C1 segment of cervical spinal cord (tissue), 14 donors: ENCODE measurements at regions not wholly inside any gene's neighbourhood (a gene's known extent, or its start where the extent isn't known, plus 50 kb on each side); places are given as distances from the start of the nearest gene placed in this dataset.

ENCODE experiments used
- DNase-seq, 14 donors: peaks; one replicate each; lab custom pipeline; 2025; lab: John Stamatoyannopoulos, UW

DNA sequence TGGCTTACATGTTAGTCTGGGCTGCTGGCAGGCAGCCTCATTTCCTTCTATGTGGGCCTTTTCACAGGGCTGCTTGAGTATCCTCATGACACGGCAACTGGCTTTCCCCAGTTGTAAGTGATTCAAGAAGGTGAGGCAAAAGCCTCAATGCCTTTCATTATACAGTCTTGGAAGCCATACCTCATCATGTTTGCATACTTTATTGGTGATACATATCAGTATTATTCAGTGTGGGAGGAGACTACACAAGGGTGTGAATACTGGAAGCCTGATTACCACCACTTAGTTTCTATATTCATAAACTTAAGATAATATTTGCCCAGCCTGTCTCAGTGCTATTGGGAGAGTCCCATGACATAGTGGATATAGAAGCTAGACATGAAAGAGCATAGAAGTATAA lies 346.8 kb downstream of the SOX2 start:
- DNase-seq, result no peak

DNA sequence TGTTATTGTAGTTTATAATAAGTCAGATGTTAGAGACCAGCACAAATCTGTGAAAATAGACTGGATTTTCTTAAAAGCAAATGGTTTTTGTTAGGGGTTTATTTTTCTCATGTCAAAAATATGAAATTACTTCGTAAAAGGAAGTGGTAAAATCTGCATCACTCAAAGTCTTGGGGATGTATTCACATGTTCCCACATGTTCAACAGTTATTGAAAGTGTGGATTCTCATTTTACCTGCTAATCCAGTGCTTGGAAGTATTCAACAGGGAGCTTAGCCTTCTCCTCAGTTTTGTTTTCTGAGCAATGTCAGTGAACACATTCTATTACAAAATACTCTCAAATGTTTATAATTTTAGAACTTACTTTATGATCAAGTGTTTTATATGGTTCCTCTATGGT lies 352.0 kb downstream of the SOX2 start:
- no peak for DNase-seq

- DNase-seq, result no peak
Measured at GRCh38 chr3:182067423-182067822, 355.7 kb downstream of the SOX2 start.

DNA sequence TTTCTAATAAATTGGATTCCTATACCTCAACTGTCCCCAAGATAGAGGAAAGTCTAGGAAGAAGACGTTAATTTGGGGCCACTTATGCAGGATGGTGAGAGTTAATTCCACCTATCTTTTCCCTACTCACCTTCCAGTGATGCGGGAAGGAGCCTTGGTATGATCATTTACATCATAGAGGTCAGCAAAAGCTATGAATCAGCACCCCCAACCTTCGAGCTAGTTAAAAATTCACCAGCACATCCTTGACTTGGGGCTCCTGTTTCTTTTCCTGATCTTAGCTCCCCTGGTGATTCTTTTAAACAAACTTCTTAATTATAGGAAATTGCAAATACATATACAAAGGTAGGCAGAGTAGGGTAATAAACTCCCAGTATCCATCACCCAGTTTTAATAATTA lies 366.6 kb downstream of the SOX2 start:
- no peak for DNase-seq

DNA sequence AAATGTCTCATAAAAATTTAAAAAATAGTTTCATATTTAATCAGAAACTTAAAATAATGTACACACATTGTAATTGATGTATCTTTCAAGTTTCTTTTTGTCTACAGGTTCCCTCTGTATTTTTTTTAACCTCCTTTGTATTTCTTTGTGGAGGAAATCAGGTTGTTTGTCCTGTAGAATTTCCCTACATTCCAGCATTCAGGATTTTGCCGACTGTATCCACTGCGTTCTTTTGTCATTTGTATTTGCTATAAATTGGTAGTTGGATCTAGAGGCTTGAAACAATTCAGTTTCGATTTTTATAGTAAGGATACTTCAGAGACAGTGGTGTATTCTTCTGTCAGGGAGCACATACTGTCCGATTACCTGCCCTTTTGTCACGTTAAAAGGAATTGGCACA lies 367.2 kb downstream of the SOX2 start:
- DNase-seq, result no peak

GRCh38 chr3:182081096-182081495 lies 369.4 kb downstream of the SOX2 start:
- DNase-seq, result no peak

- no peak for DNase-seq
Measured at GRCh38 chr3:182083112-182083511, 371.4 kb downstream of the SOX2 start.

- DNase-seq, result peak in 11 of 14 donors; percentile 24 to 77 (median 55)
Measured at GRCh38 chr3:182092662-182093262, 381.0 kb downstream of the SOX2 start.

DNA sequence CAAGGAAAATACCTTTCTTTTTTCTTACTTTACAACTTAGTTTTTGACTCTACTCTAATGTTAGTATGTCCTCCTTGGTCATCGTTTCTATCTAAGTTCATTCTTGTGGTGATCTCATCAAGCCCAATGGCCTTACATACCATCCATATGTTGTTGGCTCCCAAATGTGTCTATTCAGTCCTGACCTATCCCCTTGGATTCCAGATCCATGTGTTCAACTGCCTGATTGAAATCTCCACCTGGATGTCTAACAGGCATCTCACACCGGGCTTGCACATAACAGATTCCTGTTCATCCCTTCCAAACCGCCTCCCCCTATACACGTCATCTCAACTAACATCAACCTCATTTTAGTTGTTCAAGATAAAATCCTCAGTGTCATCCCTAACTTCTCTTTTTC lies 382.6 kb downstream of the SOX2 start:
- no peak for DNase-seq

DNA sequence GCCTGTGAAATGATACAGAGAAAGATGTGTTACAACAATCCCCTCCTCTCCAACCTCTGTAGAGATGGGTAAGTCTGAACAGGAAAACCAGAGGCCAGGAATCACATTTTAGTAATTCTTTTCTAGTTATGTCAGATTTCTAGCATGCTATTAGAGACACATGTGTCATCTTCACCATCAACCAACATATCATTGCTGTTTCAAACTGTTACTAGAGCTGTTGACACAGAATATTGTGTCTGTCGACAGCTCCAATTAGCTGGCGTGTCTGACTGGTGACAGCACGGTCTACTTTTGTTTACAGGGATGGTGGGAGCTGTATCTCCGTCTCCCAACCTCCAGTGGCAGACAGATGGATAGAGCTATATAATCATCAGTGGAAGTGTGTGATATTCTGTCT lies 393.2 kb downstream of the SOX2 start:
- no peak for DNase-seq

DNA sequence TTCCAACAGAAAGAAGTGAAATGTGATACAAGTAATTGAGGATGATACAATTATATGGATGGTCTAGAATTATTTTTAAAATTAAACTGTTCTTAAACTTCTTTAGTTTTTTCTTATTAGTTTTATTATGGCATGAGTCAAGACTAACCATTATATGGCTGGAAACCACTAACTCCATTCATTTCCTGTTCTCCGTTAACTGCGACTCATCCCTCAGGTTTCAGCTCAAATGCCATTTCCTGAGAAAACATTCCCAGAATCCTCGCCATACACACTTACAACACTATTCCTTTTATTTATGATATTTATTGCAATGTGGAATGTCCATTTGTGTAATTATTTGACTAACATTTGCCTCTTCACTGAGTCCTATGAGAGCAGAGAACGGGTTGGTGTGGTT lies 394.1 kb downstream of the SOX2 start:
- no peak for DNase-seq

- no peak for DNase-seq
Measured at GRCh38 chr3:182108371-182108770, 396.6 kb downstream of the SOX2 start.

- DNase-seq, result no peak
Measured at GRCh38 chr3:182111967-182112366, 400.2 kb downstream of the SOX2 start.

DNA sequence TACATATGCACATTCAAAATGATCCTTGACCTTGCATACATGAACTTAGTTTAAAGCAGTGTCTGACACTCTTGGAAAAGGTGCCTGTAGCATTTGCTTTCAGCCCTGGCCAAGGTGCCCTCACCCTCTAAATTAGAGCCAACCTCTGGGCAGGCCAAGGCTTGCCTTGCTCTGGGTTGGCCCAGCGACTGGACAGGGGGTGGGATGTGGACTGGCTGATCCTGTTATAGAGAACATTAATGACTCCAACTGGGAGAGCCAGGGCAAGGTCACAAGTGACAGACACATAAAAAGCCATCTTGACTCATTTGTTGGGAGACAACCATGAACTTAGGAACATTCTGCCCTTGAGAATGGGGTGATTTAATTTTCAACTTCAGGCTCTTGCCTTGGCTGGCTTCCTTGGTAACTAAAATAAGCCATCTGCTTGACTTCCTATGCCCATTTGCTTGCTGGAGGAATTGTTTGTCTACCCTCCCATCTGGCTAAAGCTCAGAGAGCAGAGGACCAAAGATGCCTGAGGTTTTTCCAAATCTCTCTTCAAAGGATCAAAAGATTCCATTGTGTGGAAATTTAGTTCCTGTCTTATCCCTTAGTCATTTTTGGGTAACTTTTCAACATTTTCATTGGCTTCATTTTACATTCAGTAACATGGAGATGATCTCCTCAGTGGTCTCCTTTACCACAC lies 403.7 kb downstream of the SOX2 start:
- peak in 1 of 14 donors; percentile 15 for DNase-seq

- no peak for DNase-seq
Measured at GRCh38 chr3:182116386-182116785, 404.7 kb downstream of the SOX2 start.

DNA sequence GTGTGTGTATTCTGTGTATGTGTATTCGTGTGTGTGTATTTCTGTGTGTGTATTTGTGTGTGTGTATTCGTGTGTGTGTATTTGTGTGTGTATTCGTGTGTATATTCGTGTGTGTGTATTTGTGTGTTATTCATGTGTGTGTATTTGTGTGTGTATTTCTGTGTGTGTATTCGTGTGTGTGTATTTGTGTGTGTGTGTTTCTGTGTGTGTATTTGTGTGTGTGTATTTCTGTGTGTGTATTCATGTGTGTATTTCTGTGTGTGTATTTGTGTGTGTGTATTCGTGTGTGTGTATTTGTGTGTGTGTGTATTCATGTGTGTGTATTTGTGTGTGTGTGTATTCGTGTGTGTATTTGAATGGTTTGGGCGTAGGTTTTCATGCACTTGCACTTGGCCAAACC lies 405.4 kb downstream of the SOX2 start:
- DNase-seq, result no peak

DNA sequence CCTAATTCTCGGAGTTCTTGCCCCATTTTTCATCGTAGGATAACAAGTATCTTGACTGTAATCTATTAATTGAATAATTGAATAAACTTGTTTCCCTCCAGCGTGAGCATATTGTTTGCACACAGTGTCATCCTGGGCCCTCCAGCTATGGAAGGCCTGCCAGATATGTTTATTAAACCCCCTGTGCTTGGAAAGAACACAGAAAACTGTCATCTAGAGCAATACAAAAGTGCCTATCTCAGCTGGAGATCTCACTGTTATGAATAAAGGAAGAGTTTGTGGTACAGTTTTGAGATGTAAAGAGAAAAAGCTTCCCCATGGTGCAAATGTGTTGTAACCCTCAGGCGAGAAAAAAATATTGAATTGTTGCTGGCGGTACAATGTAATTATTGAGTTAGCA lies 405.9 kb downstream of the SOX2 start:
- DNase-seq, result no peak

DNA sequence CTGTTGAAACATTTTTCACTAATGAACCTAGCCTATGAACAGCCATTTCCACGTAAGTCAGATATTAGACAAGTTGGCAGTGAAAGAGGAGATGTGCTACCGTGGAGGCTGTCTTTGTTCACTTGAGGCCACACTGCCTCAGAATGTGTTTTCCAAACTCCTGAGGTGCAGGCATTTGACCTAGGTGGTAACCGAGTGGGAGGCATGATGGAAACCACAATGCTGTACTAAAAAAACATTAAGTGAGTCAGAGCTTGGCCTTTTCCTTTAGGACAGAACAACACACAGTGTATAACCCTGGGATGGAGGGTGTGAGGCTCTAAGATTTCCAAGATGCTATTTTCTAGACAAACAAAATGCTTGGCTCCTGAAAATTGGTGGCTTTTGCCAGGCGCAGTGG lies 406.3 kb downstream of the SOX2 start:
- no peak for DNase-seq

GRCh38 chr3:182121401-182121800 lies 409.7 kb downstream of the SOX2 start:
- no peak for DNase-seq

GRCh38 chr3:182122779-182123178 lies 411.1 kb downstream of the SOX2 start:
- no peak for DNase-seq

DNA sequence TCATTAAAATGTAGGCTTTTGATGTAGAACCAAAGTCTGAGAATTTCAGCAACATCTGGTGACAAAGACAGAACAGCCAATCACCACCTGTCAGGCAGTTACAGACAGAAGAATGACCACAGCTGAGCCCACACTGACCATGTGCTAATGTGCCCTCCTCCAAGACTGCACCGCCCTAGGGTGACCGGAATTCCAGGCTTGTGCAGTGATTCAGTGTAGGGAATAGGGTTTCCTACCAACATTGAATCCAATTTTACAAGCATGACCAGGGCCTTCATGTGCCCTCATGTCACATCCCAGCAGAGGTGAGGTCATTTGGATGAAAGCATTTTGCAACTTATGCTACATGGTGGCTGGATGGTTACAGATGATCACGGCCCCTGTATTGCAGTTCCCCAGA lies 412.5 kb downstream of the SOX2 start:
- no peak for DNase-seq

DNA sequence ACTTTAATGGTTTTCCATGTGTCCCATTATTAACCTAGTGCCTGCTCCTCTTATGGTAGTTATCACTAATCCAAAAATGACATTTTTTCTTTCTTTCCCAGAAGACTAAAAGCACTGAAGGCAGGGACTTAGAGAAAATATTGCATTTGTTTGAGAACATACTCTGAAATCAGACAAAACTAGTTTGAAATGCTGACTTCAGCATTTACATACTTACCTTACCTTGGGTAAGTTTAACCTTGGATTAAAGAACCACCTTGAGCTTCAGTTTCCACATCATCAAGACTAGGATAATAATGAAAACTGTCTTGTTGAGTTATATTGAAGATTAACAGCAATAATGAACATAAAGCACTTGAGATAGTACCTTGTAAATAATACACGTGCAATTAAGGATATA lies 413.0 kb downstream of the SOX2 start:
- no peak for DNase-seq

GRCh38 chr3:182129740-182130139 lies 418.0 kb downstream of the SOX2 start:
- no peak for DNase-seq

GRCh38 chr3:182133752-182134151 lies 422.0 kb downstream of the SOX2 start:
- no peak for DNase-seq
